ENCODE measurements at regions not wholly inside any gene's neighbourhood (a gene's known extent, or its start where the extent isn't known, plus 50 kb on each side); places are given as distances from the start of the nearest gene placed in this dataset.

DNA sequence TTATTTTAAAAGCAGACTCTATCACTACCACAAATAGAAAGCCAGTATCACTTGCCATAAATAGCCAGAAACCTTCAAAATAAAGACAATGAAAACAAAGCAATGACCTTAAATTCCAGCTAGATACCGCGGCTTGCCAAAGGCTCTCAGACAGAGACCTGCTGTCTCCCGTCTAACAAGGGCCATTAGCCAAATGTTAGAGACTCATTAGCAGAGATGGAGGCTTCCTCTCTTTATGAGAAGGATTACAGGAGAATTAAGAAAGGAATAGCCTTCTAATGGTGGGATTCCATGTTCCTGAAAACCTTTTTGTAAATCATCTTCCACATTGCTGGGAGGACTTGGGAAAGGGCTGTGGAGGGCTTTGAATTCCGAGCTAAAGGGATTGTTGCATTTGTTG is 206.7 kb downstream of the AACS start:
- DNase-seq (ENCODE audit: low read depth): no peak

DNA sequence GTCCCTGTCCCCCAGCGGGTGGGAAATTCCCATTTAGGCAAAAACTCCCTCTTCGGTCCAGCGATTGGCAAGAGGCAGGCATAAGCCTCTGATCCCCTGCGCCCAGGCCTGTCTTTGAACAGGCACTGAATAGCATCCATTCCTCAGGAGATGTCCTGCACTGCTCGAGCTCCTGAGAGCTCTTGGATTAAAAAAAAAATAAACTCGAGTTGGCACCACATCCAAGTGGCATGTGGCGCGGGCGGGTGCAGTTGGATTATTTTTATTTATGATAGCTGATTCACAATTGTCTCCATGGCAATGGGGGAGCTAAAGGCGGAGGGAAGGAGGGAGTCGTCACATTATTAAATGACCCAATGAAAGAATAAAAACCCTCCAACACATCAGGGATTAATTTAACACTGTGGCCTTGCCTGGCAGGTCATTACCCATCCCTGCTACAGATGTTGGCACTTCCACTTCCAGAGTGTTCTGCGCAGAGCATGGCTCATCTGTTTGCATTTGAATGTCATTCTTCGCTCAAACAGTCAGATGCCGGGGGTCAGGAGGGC is 207.2 kb downstream of the AACS start:
- no peak for DNase-seq (ENCODE audit: low read depth)

DNA sequence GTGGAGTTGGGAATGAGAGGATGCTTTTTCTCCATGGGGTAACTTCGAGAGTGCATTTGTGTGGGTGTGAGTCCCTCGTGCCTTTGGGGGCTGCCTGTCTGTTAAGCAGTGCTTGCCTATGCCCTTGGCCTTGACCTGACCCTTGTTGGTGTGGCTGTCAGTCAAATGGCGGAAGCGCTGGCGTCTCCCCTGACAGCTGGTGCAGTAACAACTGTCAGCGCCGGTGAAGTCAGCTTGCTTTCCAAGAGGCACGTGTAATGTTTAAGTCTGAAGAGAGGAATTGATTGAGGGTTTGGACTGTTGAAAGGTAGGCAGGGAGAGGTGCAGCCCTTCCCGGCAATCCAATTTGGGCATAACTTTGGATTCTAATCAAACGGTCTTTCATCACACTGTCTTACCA is 211.3 kb downstream of the AACS start:
- no peak for DNase-seq (ENCODE audit: low read depth)

DNA sequence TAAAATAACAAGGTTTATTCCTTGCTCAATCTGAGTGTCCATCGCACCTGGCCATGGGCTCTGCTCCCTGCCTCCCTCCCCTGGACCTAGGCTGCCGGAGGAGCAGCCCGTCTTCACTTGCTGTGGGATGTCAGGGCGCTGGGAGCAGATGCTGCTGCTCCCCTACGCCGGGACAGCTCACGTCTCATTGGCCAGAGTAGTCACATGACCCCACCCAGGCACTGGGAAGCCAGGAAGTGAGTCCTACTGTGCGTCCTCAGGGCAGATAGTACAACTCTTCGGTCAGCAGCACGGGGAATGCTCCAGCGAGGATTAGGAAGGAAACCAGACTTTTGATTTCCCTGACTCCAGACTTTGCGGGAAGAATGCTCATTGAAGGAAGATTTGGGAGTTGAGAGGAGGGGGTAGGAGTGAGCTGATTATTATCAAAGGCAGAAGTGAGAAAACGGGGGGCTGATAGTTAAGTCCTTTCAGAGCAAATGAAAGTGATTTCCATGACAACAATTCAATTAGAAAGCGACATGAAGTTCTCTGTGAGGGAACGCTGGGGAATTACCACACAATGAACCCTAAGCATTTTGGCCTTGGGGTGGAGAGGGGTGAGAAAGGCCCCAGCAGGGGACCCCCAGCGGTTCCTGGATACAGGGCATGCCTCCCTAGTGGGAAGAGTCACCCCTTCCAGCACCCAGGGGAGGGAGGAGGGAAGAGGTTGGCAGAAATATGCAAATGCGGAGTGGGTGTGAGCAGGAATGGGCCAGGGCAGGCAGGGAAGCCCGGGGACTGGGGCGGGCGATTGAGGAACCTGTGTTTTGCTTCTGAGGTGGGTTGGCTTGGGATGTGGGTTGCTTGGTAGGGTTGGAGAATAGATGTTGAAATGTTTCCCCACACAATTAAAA is 215.5 kb downstream of the AACS start:
- DNase-seq (ENCODE audit: low read depth): no peak

DNA sequence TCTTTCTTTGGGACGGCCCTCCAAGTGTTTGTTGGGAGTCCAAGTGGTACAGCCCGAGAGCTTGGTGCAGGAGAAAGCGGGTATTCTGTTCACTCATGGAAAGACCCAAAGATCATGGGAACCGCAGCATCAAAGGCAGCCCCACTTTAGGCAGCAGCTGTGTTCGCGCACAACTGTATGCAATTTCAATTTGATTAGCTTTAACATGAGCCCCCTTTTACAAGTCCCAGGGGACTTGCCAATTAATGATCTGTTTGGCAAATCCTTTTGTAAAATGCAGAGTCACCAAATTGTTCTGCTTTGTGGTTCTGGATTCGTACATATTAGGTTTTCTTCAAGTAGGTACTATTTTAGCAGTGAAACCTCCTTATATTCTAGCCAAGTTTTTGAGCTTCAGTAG is 217.7 kb downstream of the AACS start:
- DNase-seq (ENCODE audit: low read depth): no peak

DNA sequence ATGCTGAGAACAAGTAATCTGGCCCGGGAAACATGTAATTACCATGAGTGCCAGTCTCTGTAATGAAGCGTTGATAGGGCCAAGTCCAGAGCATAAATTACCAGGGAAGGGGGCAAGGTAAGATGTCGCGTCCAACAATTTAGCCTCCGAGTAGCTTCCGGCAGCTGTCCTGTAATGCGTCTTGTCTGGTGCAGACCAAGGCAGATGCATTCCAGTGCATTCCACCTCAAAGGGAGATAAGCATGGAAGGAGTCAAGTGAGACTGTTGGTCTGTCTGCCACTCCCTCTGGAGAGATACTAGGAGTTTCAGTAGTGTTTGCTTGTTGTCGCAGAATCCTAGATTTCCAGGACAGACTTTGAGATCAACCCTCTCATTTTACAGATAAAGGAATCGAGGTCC is 218.3 kb downstream of the AACS start:
- no peak for DNase-seq (ENCODE audit: low read depth)

DNA sequence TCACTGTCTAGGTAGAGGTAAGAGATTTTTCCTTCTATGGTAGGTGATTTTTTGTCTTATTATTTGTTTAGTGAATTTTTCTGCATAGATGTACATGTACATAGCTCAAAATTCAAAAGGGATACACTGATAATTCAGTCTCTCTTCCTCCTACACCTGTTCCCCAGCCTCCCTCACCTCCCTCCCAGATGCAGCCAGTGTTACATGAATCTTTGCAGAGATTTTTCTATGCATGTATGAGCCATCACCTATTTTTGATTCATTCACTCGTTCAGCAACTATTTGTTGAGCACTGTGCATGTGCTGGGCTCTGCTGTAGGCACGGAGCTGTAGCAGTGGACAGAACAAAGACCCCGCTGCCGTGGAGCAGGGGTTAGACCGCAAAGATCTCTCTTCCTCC is 218.9 kb downstream of the AACS start:
- DNase-seq (ENCODE audit: low read depth): no peak

DNA sequence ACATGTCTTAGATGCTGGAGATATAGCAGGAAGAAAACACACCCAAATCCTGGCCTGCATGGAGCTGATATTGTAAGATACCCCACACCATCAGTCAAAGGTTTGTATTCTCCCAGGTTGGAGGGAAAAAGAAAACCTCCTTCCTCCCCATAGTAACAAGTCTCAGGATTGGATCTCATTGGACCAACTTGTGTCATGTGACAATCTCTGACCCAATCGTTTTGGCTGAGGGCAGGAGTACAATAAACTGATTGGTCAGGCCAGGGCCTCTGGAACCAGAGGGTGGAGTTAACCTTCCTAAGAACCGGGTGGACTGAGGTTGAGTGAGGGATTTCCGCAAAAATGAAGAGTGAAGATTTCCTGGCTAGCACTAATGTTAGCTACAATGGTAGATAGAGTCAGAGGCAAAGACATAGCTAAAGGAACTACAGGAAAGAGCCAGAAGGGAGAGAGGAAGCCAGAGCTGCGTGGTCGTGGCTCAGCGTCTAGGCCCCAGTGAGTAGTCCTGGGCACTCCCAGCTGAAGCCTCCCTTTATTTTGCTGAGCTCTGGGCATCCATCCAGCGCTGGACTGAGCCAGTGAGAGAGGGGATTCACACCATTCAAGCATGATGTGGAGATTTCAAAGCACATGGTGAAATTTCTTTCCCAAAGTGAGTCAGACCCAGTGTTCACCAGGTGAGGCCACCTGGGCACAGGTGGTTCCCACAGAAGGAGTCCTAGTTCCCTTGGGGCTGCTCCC is 219.9 kb downstream of the AACS start:
- no peak for DNase-seq (ENCODE audit: low read depth)

DNA sequence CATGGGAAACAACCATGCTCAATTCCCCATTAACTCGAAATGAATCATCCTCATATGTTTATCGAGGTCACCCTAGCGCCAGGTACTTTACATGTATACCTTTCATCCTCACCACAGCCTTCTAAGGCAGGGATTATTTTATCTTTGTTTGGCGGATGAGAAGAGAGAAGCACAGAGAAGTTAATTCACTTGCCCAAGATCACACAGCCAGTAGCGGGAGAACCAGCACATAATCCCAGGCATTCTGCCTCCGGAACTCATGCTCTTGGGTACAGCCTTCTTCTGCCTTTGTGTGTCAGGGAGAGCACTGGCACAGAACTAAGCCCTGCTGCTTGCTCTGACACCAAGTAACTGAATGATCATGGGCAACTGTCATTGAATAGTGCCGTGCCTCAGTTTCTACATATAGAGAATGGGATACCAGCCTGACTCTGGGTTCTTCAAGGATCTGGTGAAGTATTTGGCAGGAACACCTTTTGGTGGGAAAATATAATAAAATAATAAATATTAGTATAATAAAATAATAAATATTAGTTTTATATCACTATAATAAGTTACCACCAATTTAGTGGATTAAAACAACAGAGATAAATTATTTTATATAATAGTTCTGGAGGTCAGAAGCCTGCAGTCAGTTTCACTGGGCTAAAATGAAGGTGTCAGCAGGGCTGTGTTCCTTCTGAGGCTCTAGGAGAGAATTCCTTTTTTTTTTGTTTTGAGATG is 220.9 kb downstream of the AACS start:
- no peak for DNase-seq (ENCODE audit: low read depth)

DNA sequence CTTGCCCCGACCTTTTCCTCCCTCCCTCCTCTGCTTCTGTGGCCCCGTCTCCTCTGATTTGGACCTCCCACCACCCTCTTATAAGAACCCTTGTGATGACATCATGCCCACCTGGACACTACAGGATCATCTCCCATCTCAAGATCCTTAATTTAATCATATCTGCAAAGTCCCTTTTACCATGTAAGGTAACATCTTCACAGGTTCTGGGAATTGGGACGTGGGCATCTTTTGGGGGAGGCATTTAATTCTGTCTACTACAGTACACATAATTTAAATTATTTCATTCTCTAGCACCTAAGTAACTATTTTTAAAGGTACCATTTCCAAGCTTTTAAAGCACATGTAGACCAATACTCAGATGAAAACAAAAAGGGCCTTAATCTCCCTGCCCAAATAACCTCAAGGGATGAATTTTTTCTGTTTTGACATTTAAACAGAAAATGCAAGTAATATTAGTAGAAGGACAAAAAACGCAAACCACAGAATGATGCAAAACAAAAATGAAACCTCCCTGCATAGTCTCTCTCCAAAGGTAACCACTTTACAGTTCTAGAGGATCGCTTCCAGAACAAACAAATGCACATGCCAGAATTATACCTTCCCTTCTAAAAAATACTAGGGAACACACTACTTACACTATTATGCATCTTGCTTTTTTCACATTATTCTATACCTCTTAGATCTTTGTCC is 222.1 kb downstream of the AACS start:
- DNase-seq (ENCODE audit: low read depth): no peak

DNA sequence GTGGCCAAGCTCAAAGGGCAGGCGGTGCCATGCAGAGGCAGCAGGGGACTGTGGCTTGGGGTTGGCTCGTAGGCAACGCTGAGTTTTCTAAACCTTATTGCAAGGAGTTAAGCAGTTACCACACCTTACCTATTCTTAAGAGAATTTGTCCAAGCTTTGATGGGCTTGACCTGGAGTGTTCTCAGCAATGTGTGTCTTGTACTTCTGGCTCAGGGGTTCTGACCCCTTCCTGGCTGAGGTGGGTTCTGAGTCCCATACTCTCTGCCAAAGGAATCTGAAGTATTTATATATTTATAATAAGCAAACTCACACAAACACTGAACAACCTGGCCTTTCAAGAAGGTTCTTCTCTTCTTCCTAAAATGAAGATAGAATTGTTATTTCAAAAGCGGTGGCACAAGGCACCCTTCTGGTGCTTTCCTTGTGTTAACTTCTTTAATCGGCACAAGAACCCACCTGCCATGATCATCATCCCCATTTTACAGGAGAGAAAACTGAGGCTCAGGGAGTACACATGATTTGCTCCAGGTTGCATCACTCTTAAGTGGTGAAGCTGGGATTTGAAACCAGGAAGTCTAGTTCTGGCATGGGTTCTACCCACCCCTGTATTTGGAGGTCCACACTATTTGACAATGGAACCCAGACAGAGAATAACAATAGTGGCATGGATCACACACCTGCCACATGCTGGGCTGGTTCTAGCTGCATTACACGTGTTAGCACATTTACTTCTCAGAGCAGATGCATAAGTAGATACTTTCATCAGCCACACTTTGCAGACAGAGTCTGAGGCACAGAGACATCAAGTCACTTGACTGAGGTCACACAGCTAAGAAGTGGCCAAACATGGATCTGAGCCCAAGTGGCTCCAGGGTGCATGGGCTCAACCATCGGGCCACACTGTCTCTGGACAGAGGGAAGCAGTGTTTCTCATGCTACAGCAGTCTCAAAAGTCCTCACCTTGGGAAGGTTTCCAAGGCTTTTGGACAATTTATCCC is 224.0 kb downstream of the AACS start:
- no peak for DNase-seq (ENCODE audit: low read depth)

DNA sequence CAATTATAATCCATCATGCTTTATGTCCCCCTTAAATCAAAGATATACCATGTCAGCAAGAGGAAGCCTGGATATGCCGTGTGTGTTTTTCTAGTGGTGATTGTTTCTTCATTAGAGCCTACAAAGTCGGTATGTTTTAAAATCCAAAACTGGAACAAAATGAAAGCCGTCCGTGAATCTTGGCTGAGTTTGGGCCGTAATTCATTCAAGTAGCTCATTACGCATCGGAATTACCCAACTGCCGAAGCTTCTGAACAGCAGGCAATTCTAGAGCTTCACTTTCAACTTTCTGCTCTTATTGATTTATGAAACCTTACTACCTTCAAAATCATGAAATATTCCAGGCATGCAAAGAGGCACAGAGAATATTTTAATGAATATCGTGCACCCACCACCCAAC is 224.7 kb downstream of the AACS start:
- DNase-seq (ENCODE audit: low read depth): no peak

DNA sequence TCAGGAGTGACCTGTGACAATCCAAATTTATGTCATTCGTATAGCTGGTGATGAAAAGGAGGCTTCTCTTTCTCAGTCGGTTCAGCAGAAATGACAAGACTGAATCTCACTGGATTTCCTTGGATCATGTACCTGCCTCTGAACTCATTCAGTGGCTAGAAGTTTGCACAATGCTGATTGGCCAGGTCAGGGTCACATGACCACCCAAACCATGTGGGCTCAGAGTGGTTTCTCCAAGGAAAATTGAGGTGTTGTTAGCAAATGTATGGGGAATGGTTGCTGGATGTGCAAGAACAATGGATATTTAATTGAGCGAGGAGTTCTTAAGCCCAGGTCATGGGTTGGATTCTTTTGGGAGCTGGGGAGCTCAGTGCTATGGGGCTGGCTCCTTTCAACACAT is 227.5 kb downstream of the AACS start:
- DNase-seq (ENCODE audit: low read depth): no peak

DNA sequence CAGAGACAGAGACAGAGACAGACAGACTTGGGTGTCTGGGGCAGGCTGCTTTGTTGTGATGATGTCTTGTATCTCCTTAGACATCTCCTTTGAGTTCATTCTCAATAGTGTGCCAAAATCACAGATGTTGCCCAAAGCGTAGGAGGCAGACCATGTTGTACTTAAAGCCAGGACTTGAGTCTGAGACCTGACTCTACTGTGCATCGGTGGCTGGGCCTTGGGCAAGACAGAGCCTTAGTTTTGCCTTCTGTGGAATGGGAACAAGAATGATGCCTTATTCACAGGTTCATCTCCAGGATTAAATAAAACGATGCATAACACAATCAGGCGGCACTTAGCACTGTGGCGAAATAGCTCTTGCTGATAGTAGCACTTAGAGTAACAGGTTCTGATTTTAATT is 230.3 kb downstream of the AACS start:
- no peak for DNase-seq (ENCODE audit: low read depth)

DNA sequence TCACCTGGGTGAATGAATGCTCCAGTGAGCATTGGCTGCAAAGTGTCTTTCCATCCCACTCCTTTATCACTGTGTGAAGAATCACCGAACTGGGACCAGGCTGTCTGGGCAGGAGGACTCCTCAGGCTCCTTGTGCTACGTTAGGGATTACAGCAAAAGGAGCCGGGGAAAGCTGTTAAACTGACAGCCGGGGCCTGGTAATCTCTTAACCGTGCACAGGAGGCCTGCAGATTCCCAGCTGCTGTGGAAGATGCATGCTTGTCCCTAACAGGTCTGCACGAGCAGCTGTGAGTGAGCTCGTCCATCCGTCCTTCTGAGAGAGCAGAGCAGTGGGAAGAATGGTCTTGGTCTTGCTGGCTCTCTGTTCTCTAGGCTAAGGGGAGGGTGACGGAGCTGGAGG is 231.5 kb downstream of the AACS start:
- DNase-seq (ENCODE audit: low read depth): no peak

DNA sequence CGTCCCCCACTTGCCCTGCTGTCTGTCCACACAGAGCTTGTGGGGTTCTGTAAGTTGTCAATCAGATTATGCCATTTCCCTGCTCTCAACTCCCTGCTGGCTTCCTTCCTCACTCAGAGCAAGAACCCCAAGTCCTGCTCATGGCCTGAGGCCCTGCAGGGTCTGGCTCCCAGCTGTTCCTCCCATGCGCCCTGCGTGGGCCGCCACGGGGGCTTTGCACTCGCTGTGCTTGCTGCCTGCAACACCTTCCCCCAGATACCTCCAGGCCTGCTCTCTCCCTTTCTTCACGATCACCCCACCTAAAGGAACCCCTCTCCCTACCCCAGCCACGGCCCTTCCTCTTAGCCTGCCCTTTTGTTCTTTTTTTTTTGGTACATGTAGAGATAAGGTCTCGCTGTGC is 234.6 kb downstream of the AACS start:
- DNase-seq (ENCODE audit: low read depth): no peak

DNA sequence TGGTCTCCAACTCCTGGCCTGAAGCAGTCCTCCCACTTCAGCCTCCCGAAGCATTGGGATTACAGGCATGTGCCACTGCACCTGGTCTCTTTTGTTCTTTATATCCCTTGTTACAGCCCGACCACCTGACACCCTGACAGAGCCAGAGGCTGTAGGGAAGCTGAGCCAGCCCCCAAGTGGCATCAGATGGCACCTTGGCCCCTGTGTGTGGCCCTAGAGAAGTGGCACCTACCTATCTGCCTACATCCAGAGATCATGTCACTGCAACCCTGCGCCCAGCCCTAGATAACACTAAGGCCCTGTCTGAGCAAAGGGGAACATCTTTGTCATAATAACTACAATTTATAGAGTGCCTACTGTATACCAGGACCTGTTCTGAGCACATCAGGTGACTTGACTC is 235.0 kb downstream of the AACS start:
- DNase-seq (ENCODE audit: low read depth): no peak

DNA sequence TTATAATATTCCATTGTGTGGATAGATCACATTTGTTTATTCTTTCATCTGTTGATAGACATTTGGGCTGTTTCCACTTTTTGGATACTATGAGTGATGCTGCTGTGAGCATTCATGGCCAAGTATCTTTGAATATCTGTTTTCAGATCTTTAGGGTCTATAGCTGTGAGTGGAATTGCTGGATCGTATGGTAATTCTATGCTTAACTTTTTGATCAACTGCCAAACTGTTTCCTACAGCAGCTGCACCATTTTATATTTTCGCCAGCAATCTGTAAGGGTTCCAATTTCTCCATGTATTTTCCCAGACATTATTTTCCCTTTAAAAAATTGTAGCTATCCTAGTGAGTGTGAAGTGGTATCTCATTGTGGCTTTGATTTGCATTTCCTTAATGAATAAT is 238.1 kb downstream of the AACS start:
- DNase-seq (ENCODE audit: low read depth): no peak

DNA sequence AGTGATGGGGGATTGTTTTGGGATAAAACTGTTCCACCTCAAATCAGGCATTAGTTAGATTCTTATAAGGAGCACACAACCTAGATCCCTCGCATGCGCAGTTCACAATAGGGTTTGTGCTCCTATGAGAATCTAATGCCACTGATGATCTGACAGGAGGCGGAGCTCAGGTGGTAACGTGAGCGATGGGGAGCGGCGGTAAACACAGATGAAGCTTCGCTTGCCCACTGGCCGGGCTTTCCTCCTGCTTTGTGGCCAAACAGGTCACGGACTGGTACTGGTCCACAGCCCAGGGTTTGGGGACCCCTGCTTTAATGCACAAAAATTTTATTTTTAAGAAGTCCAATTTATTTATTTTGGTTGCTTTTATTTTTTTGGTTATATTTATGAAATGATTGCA is 238.8 kb downstream of the AACS start:
- no peak for DNase-seq (ENCODE audit: low read depth)

DNA sequence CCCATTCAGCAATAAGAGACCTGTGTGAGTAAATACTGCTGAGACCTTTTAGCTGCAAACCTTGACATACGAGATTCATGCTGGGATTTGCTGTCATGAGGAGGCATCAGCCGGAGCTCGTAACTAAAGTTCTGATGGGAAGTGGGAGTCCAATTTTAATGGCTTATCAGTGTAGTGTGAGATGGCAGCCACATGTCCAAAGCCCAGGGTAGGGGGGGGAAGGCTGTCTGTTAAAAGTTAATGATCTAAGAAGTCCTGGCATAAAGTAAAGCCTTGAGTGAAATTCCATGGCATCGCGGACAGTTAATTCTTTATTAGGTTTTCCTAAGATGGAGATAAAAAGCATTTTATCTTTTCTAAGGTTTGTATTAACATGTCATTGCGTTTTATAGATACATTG is 240.0 kb downstream of the AACS start:
- no peak for DNase-seq (ENCODE audit: low read depth)

DNA sequence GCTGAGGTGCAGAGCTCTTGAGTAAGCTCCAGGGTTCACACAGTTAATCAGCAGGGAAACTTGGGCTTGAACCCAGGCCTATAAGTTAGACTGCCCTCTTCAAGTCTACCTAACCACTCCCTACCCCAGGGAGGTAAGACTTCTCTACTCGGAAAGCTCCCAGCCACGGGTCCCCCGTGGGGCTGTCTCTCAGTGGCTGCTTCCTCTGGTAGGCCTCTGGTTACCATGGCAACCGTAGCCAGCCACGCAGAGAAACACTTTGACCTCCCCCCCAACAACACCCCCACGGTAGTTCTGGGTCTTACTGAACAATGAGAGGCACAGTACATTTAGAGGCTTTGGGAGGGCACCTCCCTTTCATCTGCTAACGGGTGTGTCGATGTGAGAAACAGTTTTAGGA is 245.2 kb downstream of the AACS start:
- DNase-seq (ENCODE audit: low read depth): no peak
